D341Med (cell line): ENCODE measurements at regions not wholly inside any gene's neighbourhood (a gene's known extent, or its start where the extent isn't known, plus 50 kb on each side); places are given as distances from the start of the nearest gene placed in this dataset.

Experiments
- DNase-seq: peaks from one replicate; pipeline ENCODE4 v3.0.0; 2012; ENCODE audit warnings: low spot score

- no peak for DNase-seq
These were observed 432.0 kb downstream of the CCDC85A start for GRCh38 chr2:56615760-56616159.

GRCh38 chr2:56624181-56624580, 440.4 kb downstream of the CCDC85A start:
- no peak for DNase-seq

GRCh38 chr2:56626927-56627326, 443.1 kb downstream of the CCDC85A start:
- no peak for DNase-seq

- DNase-seq: no peak
These were observed 446.5 kb downstream of the CCDC85A start for GRCh38 chr2:56630286-56630685.

GRCh38 chr2:56647997-56648396, 464.2 kb downstream of the CCDC85A start:
- DNase-seq: no peak

- DNase-seq: no peak
These were observed 465.0 kb downstream of the CCDC85A start for GRCh38 chr2:56648802-56649201.

GRCh38 chr2:56654936-56655335, 471.1 kb downstream of the CCDC85A start:
- DNase-seq: no peak

- DNase-seq: no peak
These were observed 473.0 kb downstream of the CCDC85A start for GRCh38 chr2:56656826-56657225.

GRCh38 chr2:56666777-56667176, 483.0 kb downstream of the CCDC85A start:
- no peak for DNase-seq

GRCh38 chr2:56671973-56672569, 488.3 kb downstream of the CCDC85A start:
- no peak for DNase-seq

GRCh38 chr2:56674084-56674483, 490.3 kb downstream of the CCDC85A start:
- no peak for DNase-seq

- DNase-seq: no peak
These were observed 493.2 kb downstream of the CCDC85A start for GRCh38 chr2:56676966-56677365.

GRCh38 chr2:56680971-56681631, 497.3 kb downstream of the CCDC85A start:
- DNase-seq: no peak

- DNase-seq: no peak
These were observed 498.0 kb downstream of the CCDC85A start for GRCh38 chr2:56681659-56682396.

- no peak for DNase-seq
These were observed 498.6 kb downstream of the CCDC85A start for GRCh38 chr2:56682397-56682760.

- no peak for DNase-seq
These were observed 500.5 kb downstream of the CCDC85A start for GRCh38 chr2:56684327-56684726.

- DNase-seq: no peak
These were observed 501.4 kb downstream of the CCDC85A start for GRCh38 chr2:56685205-56685604.

GRCh38 chr2:56687169-56687568, 503.4 kb downstream of the CCDC85A start:
- no peak for DNase-seq

GRCh38 chr2:56688661-56689060, 504.9 kb downstream of the CCDC85A start:
- no peak for DNase-seq

- DNase-seq: no peak
These were observed 509.7 kb downstream of the CCDC85A start for GRCh38 chr2:56693501-56693900.

- DNase-seq: no peak
These were observed 519.2 kb downstream of the CCDC85A start for GRCh38 chr2:56703001-56703400.

GRCh38 chr2:56705713-56706112, 521.9 kb downstream of the CCDC85A start:
- no peak for DNase-seq

GRCh38 chr2:56707218-56707617, 523.4 kb downstream of the CCDC85A start:
- DNase-seq: no peak
